ENCODE measurements at regions not wholly inside any gene's neighbourhood (a gene's known extent, or its start where the extent isn't known, plus 50 kb on each side); places are given as distances from the start of the nearest gene placed in this dataset.

DNA sequence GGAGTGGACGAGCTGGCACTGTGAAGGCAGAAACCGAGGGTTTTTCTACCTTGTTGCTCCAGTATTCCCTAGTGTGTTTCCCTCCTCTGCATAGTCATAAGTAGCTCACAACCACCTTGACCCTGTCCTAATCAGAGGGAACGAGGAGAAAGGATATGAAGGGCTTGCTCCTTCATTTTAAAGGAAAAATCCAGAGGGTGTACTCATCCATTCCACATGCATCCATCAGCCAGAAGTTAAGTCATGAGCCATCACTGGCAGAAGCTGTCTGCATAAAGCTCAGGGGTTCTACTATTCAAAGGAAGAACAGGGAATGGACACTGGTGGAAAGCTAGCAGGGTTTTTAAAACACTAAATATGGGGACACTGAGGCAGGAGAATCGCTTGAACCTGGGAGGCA lies 84.3 kb upstream of the FOXN3 start:
- H3K27ac ChIP-seq (ENCODE audit: low read depth in 2 of 2, low read length in 1 of 2) = no peak overlapping the region
- POLR2A ChIA-PET = interaction anchor here (0.7 kb wide), 1 partner anchor 1529 kb away, joined by 3 read pairs; no protein-coding TSS in a partner anchor
- H3F3A ChIP-seq (replicated peaks; ENCODE audit: insufficient read depth) = no peaks in the 10 kb centered on the region
- H3K9me2 ChIP-seq = no peaks in the 10 kb centered on the region
- no peaks in the 10 kb centered on the region for H3K27me3 ChIP-seq (ENCODE audit: insufficient read depth)
- no peak overlapping the region for H3K9ac ChIP-seq
- DNase-seq = no peak
- no peaks in the 10 kb centered on the region for H3K9me3 ChIP-seq
- no peak overlapping the region for H3K4me3 ChIP-seq (ENCODE audit: low read depth in 2 of 2, low read length in 1 of 2)
- no peaks in the 10 kb centered on the region for H4K20me1 ChIP-seq (ENCODE audit: insufficient read depth)
- H3K79me2 ChIP-seq (ENCODE audit: insufficient read depth) = no peaks in the 10 kb centered on the region
- no peaks in the 10 kb centered on the region for H3K36me3 ChIP-seq (replicated peaks in 1 of 2; ENCODE audit: control insufficient read depth in 1 of 2, insufficient read depth in 2 of 2, low read length in 1 of 2)
- H3K4me1 ChIP-seq (ENCODE audit: control insufficient read depth in 1 of 2, insufficient read depth in 2 of 2, low read depth in 1 of 2, low read length in 1 of 2) = peaks cover 0 to 3% of the 10 kb centered on the region in 2 experiments; a peak in 2 of 4 replicates
- 78% methylated on average over 4 of the region's 4 CpGs for WGBS (ENCODE audit: low lambda C conversion rate)
- H2AFZ ChIP-seq (ENCODE audit: low read depth) = no peak overlapping the region
- H3K4me2 ChIP-seq = no peak overlapping the region
- TF ChIP-seq TEAD4 (IDR thresholded peaks at IDR 0.05; ENCODE audit: borderline replicate concordance, insufficient read depth) (no peak), FOSL2 (IDR thresholded peaks at IDR 0.05; ENCODE audit: borderline replicate concordance, low read depth) (no peak), TCF12 (IDR thresholded peaks at IDR 0.05) (no peak), ELF1 (IDR thresholded peaks at IDR 0.05) (no peak), YY1 (IDR thresholded peaks at IDR 0.05; ENCODE audit: low read depth) (no peak), GATA2 (CRISPR knock-in tag; IDR thresholded peaks at IDR 0.05) (no peak), FOXM1 (IDR thresholded peaks at IDR 0.05; ENCODE audit: low read depth) (no peak), JUND (IDR thresholded peaks at IDR 0.05) (no peak)
- TF ChIP-seq, protein P1, sequence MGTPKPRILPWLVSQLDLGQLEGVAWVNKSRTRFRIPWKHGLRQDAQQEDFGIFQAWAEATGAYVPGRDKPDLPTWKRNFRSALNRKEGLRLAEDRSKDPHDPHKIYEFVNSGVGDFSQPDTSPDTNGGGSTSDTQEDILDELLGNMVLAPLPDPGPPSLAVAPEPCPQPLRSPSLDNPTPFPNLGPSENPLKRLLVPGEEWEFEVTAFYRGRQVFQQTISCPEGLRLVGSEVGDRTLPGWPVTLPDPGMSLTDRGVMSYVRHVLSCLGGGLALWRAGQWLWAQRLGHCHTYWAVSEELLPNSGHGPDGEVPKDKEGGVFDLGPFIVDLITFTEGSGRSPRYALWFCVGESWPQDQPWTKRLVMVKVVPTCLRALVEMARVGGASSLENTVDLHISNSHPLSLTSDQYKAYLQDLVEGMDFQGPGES (IDR thresholded peaks at IDR 0.05; ENCODE audit: low read depth, low read length) = no peak
- CTCF ChIA-PET = no interaction called here

DNA sequence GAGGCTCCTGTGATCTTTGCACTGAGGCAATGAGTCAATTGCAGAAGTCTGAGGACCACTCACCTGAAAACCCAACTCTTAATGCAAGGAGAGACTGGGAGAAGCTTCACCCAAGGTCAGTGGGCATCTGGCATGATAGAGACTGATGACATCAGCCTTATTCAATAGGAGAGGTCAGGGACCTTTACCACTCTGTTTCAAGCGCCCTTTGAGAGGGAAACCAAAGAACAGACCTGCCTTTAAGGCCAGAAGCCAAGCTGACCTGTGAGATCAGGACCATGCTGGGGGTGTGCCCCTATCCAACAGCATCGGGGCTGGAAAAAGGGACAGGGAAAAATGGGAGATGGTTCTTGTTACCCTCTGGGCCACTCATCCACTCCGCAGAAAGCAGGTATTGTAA lies 83.3 kb upstream of the FOXN3 start:
- H4K20me1 ChIP-seq (ENCODE audit: insufficient read depth) = no peaks in the 10 kb centered on the region
- no peak overlapping the region for H3K9ac ChIP-seq
- no peaks in the 10 kb centered on the region for H3K79me2 ChIP-seq (ENCODE audit: insufficient read depth)
- no peak overlapping the region for H3K4me2 ChIP-seq
- no peaks in the 10 kb centered on the region for H3K9me3 ChIP-seq
- POLR2A ChIA-PET = no interaction called here
- no peaks in the 10 kb centered on the region for H3K36me3 ChIP-seq (replicated peaks in 1 of 2; ENCODE audit: control insufficient read depth in 1 of 2, insufficient read depth in 2 of 2, low read length in 1 of 2)
- H3F3A ChIP-seq (replicated peaks; ENCODE audit: insufficient read depth) = no peaks in the 10 kb centered on the region
- WGBS (ENCODE audit: low lambda C conversion rate) = 57% methylated on average over 1 of the region's 3 CpGs
- TF ChIP-seq POLR2AphosphoS5 (IDR thresholded peaks at IDR 0.05; ENCODE audit: low read depth, low read length) (no peak), SMC3 (IDR thresholded peaks at IDR 0.05; ENCODE audit: low read depth, low read length) (no peak), YY1 (IDR thresholded peaks at IDR 0.05; ENCODE audit: low read depth) (no peak), GABPA (IDR thresholded peaks at IDR 0.05; ENCODE audit: low read depth) (no peak), NFIC (IDR thresholded peaks at IDR 0.05; ENCODE audit: borderline replicate concordance) (no peak), MEF2A (IDR thresholded peaks at IDR 0.05; ENCODE audit: borderline replicate concordance, low read depth) (no peak), SIN3A (IDR thresholded peaks at IDR 0.05; ENCODE audit: borderline replicate concordance, low read depth, low read length) (no peak), TAF1 (IDR thresholded peaks at IDR 0.05; ENCODE audit: borderline replicate concordance, low read depth, low read length) (no peak), RFX5 (IDR thresholded peaks at IDR 0.05; ENCODE audit: low read length) (no peak), TCF12 (IDR thresholded peaks at IDR 0.05) (no peak)
- TF ChIP-seq, protein P2, sequence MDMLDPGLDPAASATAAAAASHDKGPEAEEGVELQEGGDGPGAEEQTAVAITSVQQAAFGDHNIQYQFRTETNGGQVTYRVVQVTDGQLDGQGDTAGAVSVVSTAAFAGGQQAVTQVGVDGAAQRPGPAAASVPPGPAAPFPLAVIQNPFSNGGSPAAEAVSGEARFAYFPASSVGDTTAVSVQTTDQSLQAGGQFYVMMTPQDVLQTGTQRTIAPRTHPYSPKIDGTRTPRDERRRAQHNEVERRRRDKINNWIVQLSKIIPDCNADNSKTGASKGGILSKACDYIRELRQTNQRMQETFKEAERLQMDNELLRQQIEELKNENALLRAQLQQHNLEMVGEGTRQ (IDR thresholded peaks at IDR 0.05; ENCODE audit: borderline replicate concordance, low read depth, low read length) = no peak
- TF ChIP-seq, protein P3, sequence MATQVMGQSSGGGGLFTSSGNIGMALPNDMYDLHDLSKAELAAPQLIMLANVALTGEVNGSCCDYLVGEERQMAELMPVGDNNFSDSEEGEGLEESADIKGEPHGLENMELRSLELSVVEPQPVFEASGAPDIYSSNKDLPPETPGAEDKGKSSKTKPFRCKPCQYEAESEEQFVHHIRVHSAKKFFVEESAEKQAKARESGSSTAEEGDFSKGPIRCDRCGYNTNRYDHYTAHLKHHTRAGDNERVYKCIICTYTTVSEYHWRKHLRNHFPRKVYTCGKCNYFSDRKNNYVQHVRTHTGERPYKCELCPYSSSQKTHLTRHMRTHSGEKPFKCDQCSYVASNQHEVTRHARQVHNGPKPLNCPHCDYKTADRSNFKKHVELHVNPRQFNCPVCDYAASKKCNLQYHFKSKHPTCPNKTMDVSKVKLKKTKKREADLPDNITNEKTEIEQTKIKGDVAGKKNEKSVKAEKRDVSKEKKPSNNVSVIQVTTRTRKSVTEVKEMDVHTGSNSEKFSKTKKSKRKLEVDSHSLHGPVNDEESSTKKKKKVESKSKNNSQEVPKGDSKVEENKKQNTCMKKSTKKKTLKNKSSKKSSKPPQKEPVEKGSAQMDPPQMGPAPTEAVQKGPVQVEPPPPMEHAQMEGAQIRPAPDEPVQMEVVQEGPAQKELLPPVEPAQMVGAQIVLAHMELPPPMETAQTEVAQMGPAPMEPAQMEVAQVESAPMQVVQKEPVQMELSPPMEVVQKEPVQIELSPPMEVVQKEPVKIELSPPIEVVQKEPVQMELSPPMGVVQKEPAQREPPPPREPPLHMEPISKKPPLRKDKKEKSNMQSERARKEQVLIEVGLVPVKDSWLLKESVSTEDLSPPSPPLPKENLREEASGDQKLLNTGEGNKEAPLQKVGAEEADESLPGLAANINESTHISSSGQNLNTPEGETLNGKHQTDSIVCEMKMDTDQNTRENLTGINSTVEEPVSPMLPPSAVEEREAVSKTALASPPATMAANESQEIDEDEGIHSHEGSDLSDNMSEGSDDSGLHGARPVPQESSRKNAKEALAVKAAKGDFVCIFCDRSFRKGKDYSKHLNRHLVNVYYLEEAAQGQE (IDR thresholded peaks at IDR 0.05; ENCODE audit: low read depth, low read length) = no peak
- no peaks in the 10 kb centered on the region for H3K27me3 ChIP-seq (ENCODE audit: insufficient read depth)
- no peaks in the 10 kb centered on the region for H3K9me2 ChIP-seq
- H2AFZ ChIP-seq (ENCODE audit: low read depth) = no peak overlapping the region
- no peak overlapping the region for H3K27ac ChIP-seq (ENCODE audit: low read depth in 2 of 2, low read length in 1 of 2)
- H3K4me1 ChIP-seq (ENCODE audit: control insufficient read depth in 1 of 2, insufficient read depth in 2 of 2, low read depth in 1 of 2, low read length in 1 of 2) = peaks cover 0 to 3% of the 10 kb centered on the region in 2 experiments; a peak in 2 of 4 replicates
- CTCF ChIA-PET = no interaction called here
- H3K4me3 ChIP-seq (ENCODE audit: low read depth in 2 of 2, low read length in 1 of 2) = no peak overlapping the region
- no peak for DNase-seq
